GM21529 (cell line): ENCODE measurements at regions not wholly inside any gene's neighbourhood (a gene's known extent, or its start where the extent isn't known, plus 50 kb on each side); places are given as distances from the start of the nearest gene placed in this dataset.
"Not testable (repeated sequence)": the region's sequence is repeated elsewhere in the genome, so short reads cannot be mapped to it uniquely, and the experiment has no call there.

ENCODE experiments used
- ATAC-seq: cut with Tn5 transposase; IDR thresholded peaks from one replicate; pipeline ENCODE4 v1.9.1; 2021; ENCODE audit not compliant: unreplicated experiment

GRCh38 chr3:67064105-67064504 is 66.0 kb downstream of the KBTBD8 start:
- no peak for ATAC-seq

- ATAC-seq, result peak; percentile 82
These were observed 69.1 kb downstream of the KBTBD8 start for GRCh38 chr3:67067251-67067650.

GRCh38 chr3:67072640-67073039 is 74.5 kb downstream of the KBTBD8 start:
- not testable (repeated sequence) for ATAC-seq

GRCh38 chr3:67073812-67074211 is 75.7 kb downstream of the KBTBD8 start:
- ATAC-seq, result no peak

GRCh38 chr3:67075295-67075694 is 77.2 kb downstream of the KBTBD8 start:
- ATAC-seq, result peak; percentile 60

GRCh38 chr3:67076607-67077006 is 78.5 kb downstream of the KBTBD8 start:
- ATAC-seq, result peak; percentile 44

GRCh38 chr3:67077656-67078055 is 79.5 kb downstream of the KBTBD8 start:
- no peak for ATAC-seq

- ATAC-seq, result no peak
These were observed 84.5 kb downstream of the KBTBD8 start for GRCh38 chr3:67082533-67083024.

- ATAC-seq, result peak; percentile 76
These were observed 85.2 kb downstream of the KBTBD8 start for GRCh38 chr3:67083277-67083676.

GRCh38 chr3:67087788-67088187 is 89.7 kb downstream of the KBTBD8 start:
- ATAC-seq, result no peak

- ATAC-seq, result no peak
These were observed 92.4 kb downstream of the KBTBD8 start for GRCh38 chr3:67090474-67090873.

- no peak for ATAC-seq
These were observed 95.2 kb downstream of the KBTBD8 start for GRCh38 chr3:67093305-67093704.

GRCh38 chr3:67094167-67094566 is 96.1 kb downstream of the KBTBD8 start:
- ATAC-seq, result no peak

GRCh38 chr3:67094774-67095173 is 96.7 kb downstream of the KBTBD8 start:
- no peak for ATAC-seq

GRCh38 chr3:67104388-67104787 is 106.3 kb downstream of the KBTBD8 start:
- no peak for ATAC-seq

GRCh38 chr3:67106874-67107273 is 108.8 kb downstream of the KBTBD8 start:
- ATAC-seq, result no peak

- peak; percentile 41 for ATAC-seq
These were observed 111.6 kb downstream of the KBTBD8 start for GRCh38 chr3:67109651-67110204.

GRCh38 chr3:67113802-67114407 is 115.8 kb downstream of the KBTBD8 start:
- ATAC-seq, result peak; percentile 100

GRCh38 chr3:67118122-67118521 is 120.0 kb downstream of the KBTBD8 start:
- no peak for ATAC-seq

GRCh38 chr3:67118635-67119034 is 120.5 kb downstream of the KBTBD8 start:
- ATAC-seq, result no peak

GRCh38 chr3:67123914-67124313 is 125.8 kb downstream of the KBTBD8 start:
- ATAC-seq, result no peak

- ATAC-seq, result no peak
These were observed 129.1 kb downstream of the KBTBD8 start for GRCh38 chr3:67127254-67127653.

GRCh38 chr3:67142432-67142831 is 144.3 kb downstream of the KBTBD8 start:
- no peak for ATAC-seq
